Right lobe of liver (tissue), 6 donors: ENCODE measurements at regions not wholly inside any gene's neighbourhood (a gene's known extent, or its start where the extent isn't known, plus 50 kb on each side); places are given as distances from the start of the nearest gene placed in this dataset.

Experiments
- ATAC-seq, 4 donors: fragments of 200-7000 bp; cut with Tn5 transposase; one replicate each; pipeline ENCODE4 v1.9.1; 2020; ENCODE audit warnings: mild to moderate bottlenecking in 4 of 4, moderate library complexity in 4 of 4
- DNase-seq, 3 donors: peaks; one replicate each; pipeline ENCODE4 v3.0.0-alpha.2; 2020
- H3K27ac ChIP-seq, 3 donors: fragments of 200-600 bp; one replicate each; pipeline ENCODE4 v1.8.0; 2022
- H3K27me3 ChIP-seq, 2 donors: fragments of 200-600 bp; one replicate each; pipeline ENCODE4 v1.8.0; 2022
- H3K36me3 ChIP-seq, 4 donors: fragments of 200-600 bp; sonication (generic) in 1 of 4; one replicate each; pipeline versions ENCODE4 v1.5.1 to v1.8.0; 2017 to 2022; ENCODE audit warnings: control low read depth in 1 of 4
- H3K4me1 ChIP-seq, 4 donors: fragments of 200-600 bp; sonication (generic) in 1 of 4; one replicate each; pipeline versions ENCODE4 v1.5.1 to v1.8.0; 2017 to 2022; ENCODE audit warnings: control low read depth in 1 of 4
- H3K4me3 ChIP-seq, 3 donors: fragments of 200-600 bp; one replicate each; pipeline ENCODE4 v1.8.0; 2022
- H3K9me3 ChIP-seq, 4 donors: fragments of 200-600 bp; sonication (generic) in 1 of 4; one replicate each; pipeline versions ENCODE4 v1.5.1 to v1.8.0; 2017 to 2022; ENCODE audit warnings: control low read depth in 1 of 4
- POLR2A ChIP-seq: fragments of 450-650 bp; IDR thresholded peaks from one replicate; pipeline ENCODE4 v1.6.1; 2017; ENCODE audit warnings: antibody characterized with exemption, mild to moderate bottlenecking
- WGBS: methylation state at CpG from one replicate; pipeline ENCODE4 v1.1.6; 2018; ENCODE audit warnings: low coverage, low lambda C conversion rate; ENCODE audit not compliant: insufficient coverage; ENCODE audit errors: missing lambda C conversion rate; 5-methylcytosine and 5-hydroxymethylcytosine counted together
- intact Hi-C, 2 donors: fragments of 100-400 bp; cut with DNase I; formaldehyde crosslinking; loops; one replicate each; pipeline versions ENCODE4 v1.11.2 to v1.14.1; 2022
- TF ChIP-seq, protein P1 (sequence below), 4 donors: fragments of 200-600 bp in 3 of 4; fragments of 450-650 bp in 1 of 4; IDR thresholded peaks; one replicate each; pipeline versions ENCODE4 v1.5.1 to v1.8.0; 2016 to 2022; ENCODE audit warnings: antibody characterized with exemption in 4 of 4, mild to moderate bottlenecking in 2 of 4
- donor health status: DM: no; HTN: yes; CAD: no.
- donor health status: DM: no; HTN: no; CAD: no.
- donor health status: DM: no; HTN: no; CAD: no.
- donor health status: DM: no; HTN: yes; CAD: no.
- donor health status: DM: no; HTN: yes; CAD: no.

DNA sequence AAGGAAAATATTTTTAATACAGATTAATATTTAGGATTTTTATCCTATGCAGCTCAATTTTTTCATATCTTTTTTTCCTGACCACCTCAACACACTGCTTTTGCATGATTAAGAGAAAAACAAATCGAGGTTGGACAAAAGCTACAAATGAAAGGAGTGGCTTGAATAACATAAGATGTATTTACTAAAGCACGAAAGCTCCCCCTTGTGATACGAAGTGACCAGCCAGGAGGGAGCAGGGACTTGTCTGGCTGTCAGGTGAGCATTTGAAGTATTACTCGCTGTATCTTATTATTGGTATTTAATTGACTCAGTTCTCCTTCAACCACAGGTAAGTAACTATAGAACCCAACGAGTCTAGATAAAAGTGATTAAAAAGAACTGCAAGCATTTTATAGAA lies 265.2 kb upstream of the PHF14 start:
- ATAC-seq (peak; percentile 86 to 94 (median 88)), DNase-seq (peak in 1 of 3 donors; percentile 60)
- Histone ChIP-seq H3K27ac (no peak overlapping the region), H3K4me1 (peaks cover 0 to 2% (median 0%) of the 10 kb centered on the region in 4 donors), H3K27me3 (no peaks in the 10 kb centered on the region), H3K36me3 (no peaks in the 10 kb centered on the region), H3K9me3 (no peaks in the 10 kb centered on the region), H3K4me3 (no peak overlapping the region)
- 14% methylated on average over 5 of the region's 5 CpGs for WGBS
- TF ChIP-seq, protein P1, sequence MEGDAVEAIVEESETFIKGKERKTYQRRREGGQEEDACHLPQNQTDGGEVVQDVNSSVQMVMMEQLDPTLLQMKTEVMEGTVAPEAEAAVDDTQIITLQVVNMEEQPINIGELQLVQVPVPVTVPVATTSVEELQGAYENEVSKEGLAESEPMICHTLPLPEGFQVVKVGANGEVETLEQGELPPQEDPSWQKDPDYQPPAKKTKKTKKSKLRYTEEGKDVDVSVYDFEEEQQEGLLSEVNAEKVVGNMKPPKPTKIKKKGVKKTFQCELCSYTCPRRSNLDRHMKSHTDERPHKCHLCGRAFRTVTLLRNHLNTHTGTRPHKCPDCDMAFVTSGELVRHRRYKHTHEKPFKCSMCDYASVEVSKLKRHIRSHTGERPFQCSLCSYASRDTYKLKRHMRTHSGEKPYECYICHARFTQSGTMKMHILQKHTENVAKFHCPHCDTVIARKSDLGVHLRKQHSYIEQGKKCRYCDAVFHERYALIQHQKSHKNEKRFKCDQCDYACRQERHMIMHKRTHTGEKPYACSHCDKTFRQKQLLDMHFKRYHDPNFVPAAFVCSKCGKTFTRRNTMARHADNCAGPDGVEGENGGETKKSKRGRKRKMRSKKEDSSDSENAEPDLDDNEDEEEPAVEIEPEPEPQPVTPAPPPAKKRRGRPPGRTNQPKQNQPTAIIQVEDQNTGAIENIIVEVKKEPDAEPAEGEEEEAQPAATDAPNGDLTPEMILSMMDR (IDR thresholded peaks at IDR 0.05) = peak; percentile 36 to 69 (median 48)
- no peak for TF ChIP-seq POLR2A
- intact Hi-C loops = no loop called here

DNA sequence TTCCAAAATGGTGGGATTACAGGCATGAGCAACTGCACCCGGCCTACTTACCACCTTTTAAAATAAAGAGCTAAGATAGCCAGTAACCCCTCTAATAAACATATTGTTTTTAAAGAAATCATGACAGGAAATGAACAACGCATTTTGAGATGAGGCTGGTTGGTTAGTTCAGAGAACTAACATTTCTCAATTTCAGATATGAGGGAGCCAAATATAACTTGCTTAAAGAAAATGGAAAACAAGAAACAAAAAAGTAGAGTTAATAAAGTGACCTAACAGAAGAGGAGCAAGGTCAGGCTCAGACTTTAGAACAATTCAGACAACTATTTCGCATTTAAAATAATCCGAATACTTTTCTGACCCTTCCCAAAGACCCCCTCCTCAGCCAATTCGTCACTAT lies 254.9 kb upstream of the PHF14 start:
- WGBS = 63% methylated on average over 5 of the region's 5 CpGs
- no peak for DNase-seq

DNA sequence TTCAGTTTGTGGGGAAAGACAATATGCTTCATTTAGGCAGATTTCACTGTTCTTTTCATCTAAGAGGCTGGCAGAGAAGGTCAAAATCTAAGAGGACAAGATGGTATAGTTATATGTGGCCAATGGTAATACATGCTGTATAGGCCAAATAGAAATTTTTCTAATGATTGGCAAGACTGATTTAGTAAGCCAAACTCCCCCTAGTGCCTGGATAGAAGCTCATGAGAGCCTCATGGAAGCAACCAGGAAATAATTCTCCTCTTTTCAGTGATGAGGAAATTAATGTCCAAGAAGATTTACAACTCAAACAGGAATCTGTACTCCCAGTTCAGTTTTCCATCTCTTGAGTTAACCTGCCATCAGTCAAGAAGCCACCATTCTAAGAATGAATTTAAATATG lies 253.6 kb upstream of the PHF14 start:
- Histone ChIP-seq H3K27me3 (no peaks in the 10 kb centered on the region), H3K9me3 (no peaks in the 10 kb centered on the region), H3K27ac (no peak overlapping the region), H3K36me3 (no peaks in the 10 kb centered on the region), H3K4me1 (no peaks in the 10 kb centered on the region), H3K4me3 (no peak overlapping the region)
- TF ChIP-seq, protein P1 (IDR thresholded peaks at IDR 0.05) = no peak
- TF ChIP-seq POLR2A = no peak
- ATAC-seq (no peak), DNase-seq (no peak)
- intact Hi-C loops = no loop called here

More for the DNA sequence above, 254.9 kb upstream of the PHF14 start:
- no peak for ATAC-seq
- H3K4me1 ChIP-seq = no peaks in the 10 kb centered on the region
- no peaks in the 10 kb centered on the region for H3K36me3 ChIP-seq
- no peak overlapping the region for H3K4me3 ChIP-seq
- no peaks in the 10 kb centered on the region for H3K27me3 ChIP-seq
- TF ChIP-seq, protein P1 (IDR thresholded peaks at IDR 0.05) = no peak
- TF ChIP-seq POLR2A = no peak
- H3K9me3 ChIP-seq = no peaks in the 10 kb centered on the region
- no peak overlapping the region for H3K27ac ChIP-seq
- intact Hi-C loops = no loop called here

DNA sequence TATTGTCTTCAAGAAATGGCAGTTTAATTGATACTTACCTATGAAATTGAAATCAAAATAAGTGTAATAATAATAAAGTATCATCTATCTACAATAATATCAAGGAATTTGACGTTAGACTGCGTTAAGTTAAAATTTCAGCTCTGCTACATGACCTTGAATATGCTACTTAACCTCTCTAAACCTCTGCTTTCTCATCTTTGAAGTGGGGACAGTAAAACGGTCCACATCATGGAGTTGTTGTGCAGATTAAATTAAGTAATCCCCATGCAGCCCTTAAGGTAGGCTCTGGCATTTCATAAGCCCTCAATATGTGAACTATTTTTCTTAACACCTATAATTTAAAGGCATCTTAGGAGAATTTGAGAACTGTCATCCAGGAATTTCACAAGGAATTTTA lies 252.4 kb upstream of the PHF14 start:
- H3K27ac ChIP-seq = no peak overlapping the region
- WGBS = 42% methylated on average over 3 of the region's 3 CpGs
- no peak overlapping the region for H3K4me3 ChIP-seq
- ATAC-seq = no peak
- H3K27me3 ChIP-seq = no peaks in the 10 kb centered on the region
- H3K4me1 ChIP-seq = no peaks in the 10 kb centered on the region
- H3K36me3 ChIP-seq = no peaks in the 10 kb centered on the region
- no peaks in the 10 kb centered on the region for H3K9me3 ChIP-seq
- DNase-seq = no peak
- TF ChIP-seq POLR2A = no peak
- TF ChIP-seq, protein P1 (IDR thresholded peaks at IDR 0.05) = no peak
- intact Hi-C loops = no loop called here

DNA sequence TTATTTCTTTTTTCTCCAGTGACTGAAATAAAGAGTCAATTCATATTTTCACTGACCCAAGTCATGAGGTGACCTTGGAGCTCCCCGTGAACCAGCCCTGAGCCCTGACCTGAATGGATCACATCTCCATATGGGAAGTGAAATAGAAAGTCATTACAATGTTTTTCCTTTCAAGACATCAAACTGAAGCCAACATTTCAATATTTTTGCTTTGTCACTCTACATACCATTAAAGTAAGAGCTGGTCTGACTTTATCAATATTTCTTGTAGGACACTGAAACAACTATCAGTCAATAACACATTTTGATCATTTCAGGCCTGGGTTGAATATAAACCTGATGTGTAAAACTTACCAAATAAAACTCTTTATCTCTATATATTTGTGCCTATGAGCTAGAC lies 249.8 kb upstream of the PHF14 start:
- H3K27me3 ChIP-seq = no peaks in the 10 kb centered on the region
- H3K4me1 ChIP-seq = no peaks in the 10 kb centered on the region
- H3K36me3 ChIP-seq = no peaks in the 10 kb centered on the region
- ATAC-seq (no peak), DNase-seq (no peak)
- no peak for TF ChIP-seq POLR2A
- TF ChIP-seq, protein P1 (IDR thresholded peaks at IDR 0.05) = no peak
- intact Hi-C loops = no loop called here
- H3K4me3 ChIP-seq = no peak overlapping the region
- H3K27ac ChIP-seq = no peak overlapping the region
- H3K9me3 ChIP-seq = no peaks in the 10 kb centered on the region
- WGBS = 40% methylated on average over 1 of the region's 1 CpG
